ENCODE measurements at regions not wholly inside any gene's neighbourhood (a gene's known extent, or its start where the extent isn't known, plus 50 kb on each side); places are given as distances from the start of the nearest gene placed in this dataset.

- TF ChIP-seq, protein P1, sequence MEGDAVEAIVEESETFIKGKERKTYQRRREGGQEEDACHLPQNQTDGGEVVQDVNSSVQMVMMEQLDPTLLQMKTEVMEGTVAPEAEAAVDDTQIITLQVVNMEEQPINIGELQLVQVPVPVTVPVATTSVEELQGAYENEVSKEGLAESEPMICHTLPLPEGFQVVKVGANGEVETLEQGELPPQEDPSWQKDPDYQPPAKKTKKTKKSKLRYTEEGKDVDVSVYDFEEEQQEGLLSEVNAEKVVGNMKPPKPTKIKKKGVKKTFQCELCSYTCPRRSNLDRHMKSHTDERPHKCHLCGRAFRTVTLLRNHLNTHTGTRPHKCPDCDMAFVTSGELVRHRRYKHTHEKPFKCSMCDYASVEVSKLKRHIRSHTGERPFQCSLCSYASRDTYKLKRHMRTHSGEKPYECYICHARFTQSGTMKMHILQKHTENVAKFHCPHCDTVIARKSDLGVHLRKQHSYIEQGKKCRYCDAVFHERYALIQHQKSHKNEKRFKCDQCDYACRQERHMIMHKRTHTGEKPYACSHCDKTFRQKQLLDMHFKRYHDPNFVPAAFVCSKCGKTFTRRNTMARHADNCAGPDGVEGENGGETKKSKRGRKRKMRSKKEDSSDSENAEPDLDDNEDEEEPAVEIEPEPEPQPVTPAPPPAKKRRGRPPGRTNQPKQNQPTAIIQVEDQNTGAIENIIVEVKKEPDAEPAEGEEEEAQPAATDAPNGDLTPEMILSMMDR (IDR thresholded peaks at IDR 0.05), result no peak
- TF ChIP-seq POLR2A (IDR thresholded peaks at IDR 0.05), result no peak
Measured at GRCh38 chr14:100988956-100989355, 85.4 kb upstream of the RTL1 start.

Data from right lobe of liver (tissue), 4 donors.